ENCODE measurements at regions not wholly inside any gene's neighbourhood (a gene's known extent, or its start where the extent isn't known, plus 50 kb on each side); places are given as distances from the start of the nearest gene placed in this dataset.
"Not testable (repeated sequence)": the region's sequence is repeated elsewhere in the genome, so short reads cannot be mapped to it uniquely, and the experiment has no call there.

GRCh38 chr14:43795600-43796228 is 711.4 kb downstream of the FSCB start:
- peak in 1 of 2 experiments; percentile 44 for DNase-seq

- DNase-seq = no peak
These were observed 713.5 kb downstream of the FSCB start for GRCh38 chr14:43793579-43793978.

DNA sequence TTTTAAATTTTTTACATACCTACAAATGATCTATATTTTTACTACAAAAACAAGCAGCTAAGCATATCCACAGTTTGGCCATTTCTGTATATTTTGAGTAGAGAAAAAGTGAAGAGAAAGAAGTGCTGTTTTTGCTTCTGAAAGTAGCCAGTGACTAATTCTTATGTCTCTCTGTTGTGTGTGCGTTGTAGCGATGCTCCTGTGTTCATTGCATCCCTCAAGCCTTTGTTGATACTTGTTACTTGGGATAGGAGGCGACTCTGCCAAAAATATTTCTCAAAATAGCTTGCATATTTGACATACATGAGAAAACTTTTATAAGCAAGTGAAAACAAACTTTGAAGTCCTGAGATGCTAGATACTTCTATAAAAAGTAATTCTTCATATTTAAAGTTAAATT is 714.1 kb downstream of the FSCB start:
- no peak for DNase-seq

DNA sequence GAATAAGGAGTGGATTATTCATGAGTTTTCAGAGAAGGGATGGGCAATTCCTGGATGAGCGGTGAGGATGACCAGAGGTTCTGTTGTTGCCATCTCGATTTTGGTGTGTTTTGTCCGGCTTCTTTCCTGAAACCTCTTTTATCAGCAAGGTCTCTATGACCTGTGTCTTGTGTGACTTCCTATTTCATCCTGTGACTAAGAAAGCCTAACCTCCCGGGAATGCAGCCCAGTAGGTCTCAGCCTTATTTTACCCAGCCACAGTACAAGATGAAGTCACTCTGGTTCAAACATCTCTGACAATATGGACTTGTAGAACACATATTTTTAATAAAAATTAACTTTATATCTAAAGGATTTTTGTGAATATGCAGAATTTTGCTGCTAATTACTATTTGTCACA is 716.4 kb downstream of the FSCB start:
- no peak for DNase-seq

DNA sequence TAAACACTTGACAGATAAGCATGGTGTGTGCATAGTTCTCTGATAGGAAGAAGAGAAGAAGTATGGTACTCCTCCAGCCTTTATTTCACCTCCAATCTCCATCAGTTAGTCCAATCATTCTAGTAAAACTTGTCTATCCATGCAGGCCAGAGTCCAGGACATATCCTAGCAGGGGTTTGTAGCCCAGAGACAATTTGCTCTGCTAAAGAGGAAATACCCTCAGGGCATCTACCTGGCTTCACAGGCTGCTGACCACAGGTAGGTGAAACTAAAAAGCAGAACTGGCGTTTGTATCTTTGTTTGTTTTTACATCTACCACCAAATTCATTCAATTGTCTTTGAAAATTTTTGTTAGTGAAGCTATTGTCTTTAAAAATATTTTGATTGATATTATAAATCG is 717.6 kb downstream of the FSCB start:
- DNase-seq = no peak

- DNase-seq = no peak
These were observed 720.9 kb downstream of the FSCB start for GRCh38 chr14:43786066-43786762.

DNA sequence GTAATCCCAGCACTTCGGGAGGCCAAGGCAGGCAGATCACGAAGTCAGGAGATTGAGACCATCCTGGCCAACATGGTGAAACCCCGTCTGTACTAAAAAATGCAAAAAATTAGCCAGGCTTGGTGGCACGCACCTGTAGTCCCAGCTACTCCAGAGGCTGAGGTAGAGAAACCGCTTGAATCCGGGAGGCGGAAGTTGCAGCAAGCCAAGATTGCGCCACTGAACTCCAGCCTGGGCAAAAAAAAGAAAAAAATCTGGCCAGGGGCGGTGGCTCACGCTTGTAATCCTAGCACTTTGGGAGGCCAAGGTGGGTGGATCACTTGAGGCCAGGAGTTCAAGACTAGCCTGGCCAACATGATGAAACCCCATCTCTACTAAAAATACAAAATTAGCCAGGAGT is 722.7 kb downstream of the FSCB start:
- DNase-seq = not testable (repeated sequence)

GRCh38 chr14:43778937-43779639 is 728.0 kb downstream of the FSCB start:
- DNase-seq = no peak

DNA sequence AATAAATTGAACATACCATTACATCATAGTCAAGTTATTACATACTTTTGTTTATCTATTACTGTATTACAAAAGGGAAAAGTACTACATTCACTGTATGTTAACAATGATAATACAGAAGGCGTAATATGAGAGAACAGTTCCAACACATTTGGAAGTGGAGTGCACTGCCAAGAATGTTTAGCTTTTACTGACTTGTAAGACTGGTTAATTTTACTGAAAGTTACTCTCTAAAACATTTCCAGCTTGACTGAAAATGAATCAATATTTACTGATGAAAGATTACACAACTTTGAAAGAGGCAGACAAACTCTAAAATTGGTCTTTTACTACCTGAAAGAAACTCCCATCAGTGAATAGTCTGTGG is 728.5 kb downstream of the FSCB start:
- no peak for DNase-seq

DNA sequence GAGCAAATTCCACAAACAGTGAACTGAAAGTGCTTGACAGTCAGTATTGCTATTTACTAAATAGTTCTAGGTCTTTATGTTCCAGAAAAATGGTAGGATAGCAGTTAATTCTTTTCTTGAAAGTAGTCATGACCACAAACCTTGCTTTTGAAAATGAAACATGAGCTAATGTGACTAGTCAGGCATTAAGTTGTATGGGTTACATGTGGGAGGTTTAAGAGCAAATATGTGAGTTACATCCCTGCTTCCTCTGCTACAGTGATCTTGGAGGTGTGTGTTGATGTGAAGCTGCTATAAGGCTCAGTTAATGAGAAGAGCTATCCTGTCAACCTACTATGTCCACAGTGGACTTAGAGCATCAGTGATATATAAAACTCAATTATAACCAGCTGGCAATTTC is 741.6 kb downstream of the FSCB start:
- no peak for DNase-seq

GRCh38 chr14:43764433-43764832 is 742.6 kb downstream of the FSCB start:
- no peak for DNase-seq

DNA sequence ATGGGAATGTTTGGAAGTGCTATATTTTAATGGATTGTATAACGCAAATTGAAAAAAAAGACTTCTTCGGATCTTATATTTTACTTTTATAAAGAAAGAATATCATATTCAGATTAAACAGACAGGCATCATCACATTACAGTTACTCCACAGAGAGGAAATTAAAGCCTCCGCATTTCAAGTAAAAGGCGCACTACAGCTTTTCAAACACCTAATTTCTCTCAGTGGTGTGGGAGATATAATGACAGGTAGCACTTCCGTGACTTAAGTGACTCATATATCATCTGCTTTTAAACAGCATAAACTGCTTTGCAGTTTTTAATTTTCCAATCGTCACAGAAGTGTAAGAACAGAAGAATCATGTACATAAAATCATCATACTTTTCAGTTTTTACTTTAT is 751.4 kb downstream of the FSCB start:
- no peak for DNase-seq

- DNase-seq = no peak
These were observed 752.2 kb downstream of the FSCB start for GRCh38 chr14:43754838-43755237.

DNA sequence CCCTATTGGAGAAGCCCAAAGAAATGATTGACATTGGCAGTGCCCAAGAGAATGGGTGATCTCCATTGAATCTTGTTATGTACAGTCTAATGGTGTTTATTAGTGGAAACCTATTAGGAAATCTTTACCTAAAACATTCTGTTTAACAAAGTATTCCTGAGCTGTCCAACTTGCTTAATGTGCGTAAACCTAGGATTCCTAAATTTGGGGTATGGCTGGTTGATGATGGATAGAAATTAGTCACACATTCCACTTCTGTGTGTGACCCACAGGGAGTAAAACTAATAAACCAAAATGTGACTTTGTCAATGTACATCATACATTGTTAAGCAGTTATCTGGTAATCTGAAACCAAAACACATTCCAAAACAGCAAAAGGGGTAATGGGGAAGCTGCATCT is 761.3 kb downstream of the FSCB start:
- DNase-seq = no peak

- no peak for DNase-seq
These were observed 771.2 kb downstream of the FSCB start for GRCh38 chr14:43735932-43736331.

DNA sequence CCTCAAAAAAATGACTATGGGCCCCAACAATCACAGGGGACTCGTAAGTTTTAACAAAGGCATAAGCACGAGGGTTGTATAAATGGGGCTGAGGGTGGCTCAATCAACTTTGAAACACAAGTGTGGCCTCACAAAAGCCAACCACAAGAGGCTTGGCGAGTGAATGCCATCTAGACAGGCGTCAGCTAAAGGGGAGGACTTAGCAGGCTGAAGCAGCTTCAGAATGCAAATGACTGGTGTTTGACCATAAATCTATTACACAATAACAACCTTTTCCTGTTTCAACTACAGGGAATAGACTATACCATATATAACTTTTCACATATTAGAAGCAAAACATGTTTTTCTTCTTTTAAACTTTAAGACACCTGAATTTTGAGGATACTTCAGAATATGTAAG is 777.9 kb downstream of the FSCB start:
- DNase-seq = no peak

DNA sequence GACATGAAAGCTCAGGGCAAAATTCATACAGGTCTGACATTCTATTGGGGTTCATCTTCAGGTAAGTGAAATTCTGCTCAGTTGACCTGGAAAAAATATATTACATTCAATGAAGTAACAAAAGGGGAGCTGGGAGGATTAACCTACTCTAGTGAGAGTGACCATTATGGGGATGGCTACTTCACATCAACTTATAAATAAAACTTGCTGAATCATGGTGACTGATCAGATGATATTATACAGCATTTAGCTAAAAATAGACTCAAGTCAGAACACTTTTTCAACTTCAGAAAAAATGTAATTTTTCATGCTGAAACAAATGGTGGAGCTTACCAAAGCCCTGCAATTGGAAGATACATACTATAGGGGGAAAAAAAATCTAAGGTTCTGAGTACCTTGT is 800.2 kb downstream of the FSCB start:
- DNase-seq = no peak

DNA sequence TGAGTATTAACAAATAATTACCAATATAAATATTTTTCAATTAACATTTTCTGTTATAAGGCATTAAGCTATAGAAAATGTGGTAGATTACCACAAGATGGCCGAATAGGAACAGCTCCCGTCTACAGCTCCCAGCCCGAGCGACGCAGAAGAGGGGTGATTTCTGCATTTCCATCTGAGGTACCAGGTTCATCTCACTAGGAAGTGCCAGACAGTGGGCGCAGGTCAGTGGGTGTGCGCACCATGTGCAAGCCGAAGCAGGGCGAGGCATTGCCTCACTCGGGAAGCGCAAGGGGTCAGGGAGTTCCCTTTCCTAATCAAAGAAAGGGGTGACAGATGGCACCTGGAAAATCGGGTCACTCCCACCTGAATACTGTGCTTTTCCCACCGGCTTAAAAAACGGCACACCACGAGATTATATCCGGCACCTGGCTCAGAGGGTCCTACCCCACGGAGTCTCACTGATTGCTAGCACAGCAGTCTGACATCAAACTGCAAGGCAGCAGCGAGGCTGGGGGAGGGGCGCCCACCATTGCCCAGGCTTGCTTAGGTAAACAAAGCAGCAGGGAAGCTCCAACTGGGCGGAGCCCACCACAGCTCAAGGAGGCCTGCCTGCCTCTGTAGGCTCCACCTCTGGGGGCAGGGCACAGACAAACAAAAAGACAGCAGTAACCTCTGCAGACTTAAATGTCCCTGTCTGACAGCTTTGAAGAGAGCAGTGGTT is 808.4 kb downstream of the FSCB start:
- not testable (repeated sequence) for DNase-seq

DNA sequence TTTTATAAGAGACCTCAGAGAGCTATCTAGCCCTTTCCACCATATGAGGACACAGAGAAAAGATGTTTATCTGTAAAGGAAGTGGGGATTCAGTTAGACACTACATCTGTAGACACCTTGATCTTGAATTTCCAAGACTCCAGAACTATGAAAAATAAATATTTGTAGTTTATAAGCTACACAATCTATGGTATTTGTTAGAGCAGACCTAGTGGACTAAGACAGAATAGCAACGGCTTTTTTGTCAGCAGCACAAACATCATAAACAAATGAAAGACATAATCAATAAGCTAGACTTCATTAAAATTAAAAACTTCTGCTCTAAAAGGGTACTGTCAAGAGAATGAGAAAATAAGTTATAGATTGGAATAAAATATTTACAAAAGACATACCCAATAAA is 810.1 kb downstream of the FSCB start:
- no peak for DNase-seq

GRCh38 chr14:43692706-43693105 is 814.4 kb downstream of the FSCB start:
- DNase-seq = no peak

GRCh38 chr14:43687921-43688320 is 819.2 kb downstream of the FSCB start:
- no peak for DNase-seq

GRCh38 chr14:43677581-43677980 is 829.5 kb downstream of the FSCB start:
- no peak for DNase-seq

DNA sequence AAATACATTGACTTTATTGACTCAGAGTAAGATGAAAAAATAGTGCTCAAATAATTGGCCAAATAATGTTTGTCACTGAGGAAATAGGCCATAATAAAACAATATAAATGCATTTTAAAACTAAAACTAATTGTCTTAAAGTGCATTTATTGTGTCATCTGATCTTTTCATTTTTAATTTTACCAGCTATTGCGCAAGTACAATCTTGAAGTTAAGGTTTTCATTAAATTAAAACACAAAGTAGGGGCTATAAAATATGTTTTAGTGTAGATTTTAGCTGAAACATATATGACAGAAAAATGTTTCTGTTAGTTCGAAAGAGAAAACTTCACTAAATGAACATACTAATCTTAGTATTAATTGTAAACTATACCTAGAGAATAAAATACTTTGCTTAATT is 832.8 kb downstream of the FSCB start:
- DNase-seq = no peak

All from NCI-H524 (cell line).